ENCODE measurements at regions not wholly inside any gene's neighbourhood (a gene's known extent, or its start where the extent isn't known, plus 50 kb on each side); places are given as distances from the start of the nearest gene placed in this dataset.

- TF ChIP-seq CTCF (IDR thresholded peaks at IDR 0.05) (no peak), POLR2A (IDR thresholded peaks at IDR 0.05) (no peak)
These were observed 106.3 kb downstream of the C16orf95 start for GRCh38 chr16:87210894-87211293.

Data from ovary (tissue), 3 donors.